ENCODE measurements at regions not wholly inside any gene's neighbourhood (a gene's known extent, or its start where the extent isn't known, plus 50 kb on each side); places are given as distances from the start of the nearest gene placed in this dataset.

- DNase-seq, result no peak
- ATAC-seq, result no peak
Measured at GRCh38 chr1:4590756-4591155, 63.7 kb upstream of the AJAP1 start.

GRCh38 chr1:4591926-4592325 is 62.5 kb upstream of the AJAP1 start:
- DNase-seq, result no peak
- ATAC-seq, result no peak

DNA sequence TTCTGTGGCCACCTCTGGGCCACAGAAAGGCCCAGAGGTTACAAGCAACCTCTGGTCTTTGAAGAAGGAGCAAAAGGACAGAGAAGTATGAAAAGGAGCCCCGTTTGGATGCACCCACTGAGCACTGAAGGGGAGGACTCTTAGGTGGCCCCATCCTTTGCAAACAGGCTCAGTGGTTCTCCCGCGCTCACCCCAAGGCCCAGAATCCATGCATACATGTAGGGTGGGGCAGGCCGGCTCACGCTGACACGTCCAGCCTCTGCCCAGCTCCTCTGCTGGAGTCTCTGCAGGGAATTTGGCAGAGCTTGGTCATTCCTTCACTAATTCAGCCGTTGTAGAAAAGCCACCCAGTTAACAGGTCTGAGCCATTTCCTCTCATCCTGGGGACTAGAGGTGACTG is 61.3 kb upstream of the AJAP1 start:
- ATAC-seq, result no peak
- DNase-seq, result no peak

DNA sequence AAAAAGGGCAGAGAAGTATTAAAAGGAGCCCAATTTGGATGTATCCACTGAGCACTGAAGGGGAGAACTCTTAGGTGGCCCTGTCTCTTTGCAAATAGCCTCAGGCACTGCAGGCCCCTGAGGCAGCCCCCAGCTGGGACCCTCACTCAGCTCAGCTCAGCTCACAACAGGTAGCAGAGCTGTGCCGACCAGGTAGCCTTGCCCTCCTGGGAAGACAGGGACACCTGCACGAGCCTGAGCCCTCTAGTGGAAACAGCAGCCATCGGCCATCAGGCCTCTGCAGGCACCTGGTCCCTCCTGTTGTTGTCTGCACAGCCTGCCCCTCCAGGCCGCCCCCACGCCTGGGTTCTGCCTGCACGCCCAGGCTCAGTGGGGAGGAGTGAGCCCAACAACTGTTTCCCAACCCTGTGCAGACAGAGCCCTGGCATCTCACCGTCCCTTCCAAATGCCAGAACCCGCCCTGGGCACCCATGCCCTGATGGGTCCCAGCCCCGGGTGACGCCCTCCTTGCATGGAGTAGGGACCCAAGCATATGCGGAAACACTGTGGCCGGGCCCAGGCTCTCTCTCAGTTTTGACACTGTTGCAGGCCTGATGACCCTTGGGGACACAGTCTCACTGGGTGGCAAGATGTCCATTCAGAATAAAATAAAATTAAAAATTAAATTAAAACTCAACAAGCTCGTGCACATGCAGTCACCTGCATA is 60.0 kb upstream of the AJAP1 start:
- DNase-seq (no peak), ATAC-seq (no peak)

- ATAC-seq (no peak), DNase-seq (no peak)
Measured at GRCh38 chr1:4595341-4596225, 58.8 kb upstream of the AJAP1 start.

- ATAC-seq (no peak), DNase-seq (no peak)
Measured at GRCh38 chr1:4596486-4596885, 57.9 kb upstream of the AJAP1 start.

- ATAC-seq, result no peak
- no peak for DNase-seq
Measured at GRCh38 chr1:4597020-4597419, 57.4 kb upstream of the AJAP1 start.

DNA sequence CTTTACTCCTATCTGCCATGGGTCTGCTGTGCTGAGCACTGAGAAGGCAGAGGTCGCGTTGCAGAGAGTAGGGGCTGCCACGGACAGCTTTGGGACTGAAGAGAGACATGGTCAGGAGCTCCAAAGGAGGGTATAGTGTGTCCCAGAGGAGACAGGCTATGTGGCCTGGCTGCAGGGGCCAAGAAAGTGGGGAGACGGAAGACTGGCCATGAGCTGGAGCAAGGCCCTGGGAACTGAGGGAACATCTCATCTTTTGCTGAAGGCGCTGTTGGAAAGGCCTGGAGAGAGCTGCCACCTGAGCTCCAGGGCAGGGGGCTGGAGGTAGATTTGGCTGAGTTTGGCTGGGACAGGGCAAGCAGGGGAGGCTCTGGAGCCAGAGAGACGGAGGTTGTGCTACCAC is 55.8 kb upstream of the AJAP1 start:
- DNase-seq (no peak), ATAC-seq (no peak)

GRCh38 chr1:4599521-4599920 is 54.9 kb upstream of the AJAP1 start:
- ATAC-seq (no peak), DNase-seq (no peak)

DNA sequence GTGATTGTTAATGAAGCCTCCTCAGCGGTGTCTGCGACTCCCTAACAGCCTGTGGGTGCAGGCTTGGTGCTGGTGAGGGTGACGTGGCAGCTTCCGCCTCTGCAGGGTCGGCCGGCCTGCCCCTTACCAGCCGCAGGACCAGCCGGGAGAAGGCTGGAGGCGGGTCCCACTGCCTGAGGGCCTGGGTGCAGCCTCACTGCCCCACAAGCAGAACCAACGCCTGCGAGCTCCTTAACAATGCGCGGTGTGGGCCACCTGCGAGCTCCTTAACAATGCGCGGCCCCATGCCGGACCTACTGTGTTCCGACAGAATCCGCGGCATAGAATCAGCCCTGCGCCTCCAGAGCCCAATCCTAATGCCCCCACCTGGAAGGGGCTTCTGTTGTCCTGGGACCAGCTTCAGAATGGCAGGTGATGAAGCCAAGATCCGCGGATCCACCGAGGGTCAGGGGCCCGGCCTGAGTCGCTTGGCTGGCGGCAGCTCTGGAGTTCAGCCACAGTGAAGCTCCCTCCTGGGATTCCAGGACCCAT is 54.4 kb upstream of the AJAP1 start:
- ATAC-seq, result no peak
- no peak for DNase-seq

GRCh38 chr1:4600615-4601460 is 53.6 kb upstream of the AJAP1 start:
- DNase-seq (no peak), ATAC-seq (no peak)

GRCh38 chr1:4601941-4602340 is 52.5 kb upstream of the AJAP1 start:
- DNase-seq, result no peak
- no peak for ATAC-seq

DNA sequence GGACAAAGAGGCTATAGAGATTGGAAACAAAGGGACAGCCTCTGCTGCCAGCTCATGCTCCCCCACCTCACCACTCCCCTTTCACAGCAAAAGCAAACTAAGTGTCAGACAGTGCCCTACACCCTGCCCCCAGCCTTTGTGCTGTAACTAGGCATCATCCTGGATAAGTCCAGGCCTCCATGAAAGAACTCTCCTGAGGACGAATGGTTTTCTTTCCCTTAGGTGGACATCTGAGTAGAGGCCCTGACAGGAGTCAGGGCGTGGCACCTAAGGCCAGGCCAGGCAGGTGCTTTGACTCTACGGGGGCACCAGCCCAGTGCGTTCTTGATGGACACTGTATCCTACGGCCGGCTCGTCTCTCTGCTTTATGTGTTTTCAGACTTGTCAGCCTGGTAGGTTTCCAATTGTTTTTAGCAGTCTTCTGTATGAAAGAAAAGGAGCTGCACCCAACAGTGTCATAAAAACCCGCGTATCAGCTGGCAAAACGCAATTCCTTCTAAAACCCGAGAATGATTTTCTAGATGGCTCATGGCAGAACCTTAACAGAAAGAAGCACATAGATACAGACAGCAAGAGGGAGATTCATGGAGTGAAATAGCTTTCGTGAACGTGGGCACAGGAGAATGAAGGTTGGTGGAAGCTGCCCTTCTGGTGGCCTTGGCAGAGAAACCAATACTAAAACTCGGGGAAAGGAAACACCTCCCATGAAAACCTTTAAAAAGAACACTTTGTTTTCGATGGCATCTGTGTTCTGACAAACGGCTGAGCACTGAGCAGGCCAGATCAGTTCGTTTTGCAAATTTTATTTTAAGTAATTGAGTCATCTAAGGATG is 51.7 kb upstream of the AJAP1 start:
- ATAC-seq (no peak), DNase-seq (no peak)

GRCh38 chr1:4603295-4604110 is 50.9 kb upstream of the AJAP1 start:
- ATAC-seq (no peak), DNase-seq (no peak)

Measured in stimulated activated naive CD8-positive, alpha-beta T cell treated with anti-CD3 and anti-CD28 coated beads, Interleukin-15, Interleukin-2, amounts not matched to agents 100 U/mL and 50 U/mL, for 24 hours (primary cell).